ENCODE measurements at regions not wholly inside any gene's neighbourhood (a gene's known extent, or its start where the extent isn't known, plus 50 kb on each side); places are given as distances from the start of the nearest gene placed in this dataset.
"Not testable (repeated sequence)": the region's sequence is repeated elsewhere in the genome, so short reads cannot be mapped to it uniquely, and the experiment has no call there.

DNA sequence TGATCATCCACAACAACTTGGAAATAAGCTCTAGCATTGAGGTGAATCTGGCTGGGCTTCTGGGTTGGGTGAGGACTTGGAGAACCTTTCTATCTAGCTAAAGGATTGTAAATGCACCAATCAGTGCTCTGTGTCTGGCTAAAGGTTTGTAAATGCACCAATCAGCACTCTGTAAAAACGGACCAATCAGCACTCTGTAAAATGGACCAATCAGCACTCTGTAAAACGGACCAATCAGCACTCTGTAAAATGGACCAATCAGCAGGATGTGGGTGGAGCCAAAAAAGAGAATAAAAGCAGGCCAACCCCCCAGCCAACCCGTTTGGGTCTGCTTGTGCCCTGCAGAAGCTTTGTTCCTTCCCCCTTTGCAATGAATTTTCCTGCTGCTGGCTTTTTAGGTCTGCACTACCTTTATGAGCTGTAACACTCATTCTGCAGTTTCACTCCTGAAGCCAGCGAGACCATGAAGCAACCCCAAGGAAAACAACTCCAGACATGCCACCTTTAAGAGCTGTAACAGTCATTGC lies 135.2 kb upstream of the PDE1C start:
- not testable (repeated sequence) for FAIRE-seq; DNase-seq (ENCODE audit: extremely low spot score, insufficient read length, low read depth)

DNA sequence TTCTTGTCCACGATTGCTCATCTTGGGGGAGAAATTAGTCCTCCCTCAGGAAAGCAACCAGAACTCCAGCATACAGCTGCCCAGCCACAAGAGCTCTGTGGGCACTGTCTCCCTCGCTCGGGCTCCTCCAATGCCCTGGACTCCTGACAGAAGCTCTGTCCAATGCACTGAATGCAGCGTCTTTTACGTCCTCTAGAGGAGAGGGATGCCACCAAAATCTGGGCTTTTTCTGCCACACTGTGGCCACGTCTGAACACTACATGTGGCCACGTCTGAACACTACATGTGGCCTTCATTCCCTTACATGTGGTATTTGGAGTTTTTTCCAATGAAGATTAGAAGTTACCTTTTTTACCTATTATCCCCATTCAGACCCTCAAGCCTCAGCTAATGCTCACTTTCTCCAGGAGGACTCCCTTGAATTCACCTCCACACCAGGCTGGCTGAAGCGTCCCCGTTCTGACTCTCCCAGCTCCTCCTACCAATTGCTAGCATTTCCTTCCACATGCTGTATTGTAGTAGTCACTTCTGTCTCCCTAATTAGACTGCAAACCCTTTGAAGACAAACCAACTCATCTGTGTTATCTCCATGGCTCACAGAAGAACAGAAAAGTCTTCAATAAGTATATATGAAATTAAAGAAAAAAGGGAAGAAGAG lies 134.3 kb upstream of the PDE1C start:
- FAIRE-seq (peak; percentile 69), DNase-seq (ENCODE audit: extremely low spot score, insufficient read length, low read depth) (peak; percentile 7)

DNA sequence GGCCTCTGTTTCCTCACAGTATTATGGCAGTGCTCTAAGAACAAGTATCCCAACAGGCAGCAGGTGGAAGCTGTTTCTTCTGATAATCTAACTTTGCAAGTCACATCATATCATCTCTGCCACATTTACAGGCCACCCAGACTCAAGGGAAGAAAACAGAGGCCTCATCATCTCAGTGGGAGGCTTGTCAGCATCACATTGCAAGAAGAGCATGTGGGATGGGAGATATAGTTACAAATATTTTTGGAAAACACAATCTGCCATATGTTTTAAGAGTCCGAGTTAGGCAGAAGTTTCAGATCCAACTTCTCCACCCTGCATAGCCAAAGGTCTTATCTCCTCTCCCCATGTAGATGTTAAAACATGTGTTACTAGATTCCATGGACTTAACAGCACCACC lies 130.4 kb upstream of the PDE1C start:
- FAIRE-seq = no peak
- DNase-seq (ENCODE audit: extremely low spot score, insufficient read length, low read depth) = no peak

DNA sequence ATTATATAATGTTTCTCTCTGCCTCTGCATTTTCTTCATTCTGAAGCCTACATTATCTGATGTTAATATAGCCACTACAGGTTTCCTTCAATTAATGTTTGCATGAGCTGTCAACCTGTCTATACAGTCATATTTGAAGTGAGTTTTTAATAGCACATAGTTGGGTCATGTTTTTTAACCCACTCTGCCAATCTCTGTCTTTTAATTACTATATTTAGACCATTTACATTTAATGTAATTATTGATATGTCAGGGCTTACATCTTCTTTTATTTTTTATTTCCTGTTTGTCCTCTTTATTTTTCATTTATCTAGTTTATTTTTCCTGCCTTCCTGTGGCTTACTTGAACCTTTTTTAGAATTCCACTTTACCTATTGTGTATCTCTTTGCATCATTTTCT lies 124.3 kb upstream of the PDE1C start:
- FAIRE-seq (no peak), DNase-seq (ENCODE audit: extremely low spot score, insufficient read length, low read depth) (no peak)

DNA sequence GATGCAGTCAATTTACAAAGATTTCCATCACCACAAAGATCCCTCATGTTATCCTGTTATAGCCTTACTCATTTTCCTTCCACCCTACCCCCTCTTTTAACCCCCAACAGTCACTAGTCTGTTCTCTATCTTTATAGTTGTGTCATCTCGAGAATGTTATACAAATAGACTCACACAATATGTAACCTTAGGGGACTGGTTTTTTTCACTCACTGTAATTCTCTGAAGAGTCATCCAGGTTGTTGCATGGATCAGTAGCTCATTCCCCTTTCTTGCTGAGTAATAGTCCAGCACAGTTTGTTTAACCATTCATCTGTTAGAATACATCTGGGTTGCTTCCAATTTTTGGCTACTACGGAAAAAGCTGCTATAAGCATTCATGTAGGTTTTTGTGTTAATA lies 121.1 kb upstream of the PDE1C start:
- DNase-seq (ENCODE audit: extremely low spot score, insufficient read length, low read depth) = no peak
- no peak for FAIRE-seq

DNA sequence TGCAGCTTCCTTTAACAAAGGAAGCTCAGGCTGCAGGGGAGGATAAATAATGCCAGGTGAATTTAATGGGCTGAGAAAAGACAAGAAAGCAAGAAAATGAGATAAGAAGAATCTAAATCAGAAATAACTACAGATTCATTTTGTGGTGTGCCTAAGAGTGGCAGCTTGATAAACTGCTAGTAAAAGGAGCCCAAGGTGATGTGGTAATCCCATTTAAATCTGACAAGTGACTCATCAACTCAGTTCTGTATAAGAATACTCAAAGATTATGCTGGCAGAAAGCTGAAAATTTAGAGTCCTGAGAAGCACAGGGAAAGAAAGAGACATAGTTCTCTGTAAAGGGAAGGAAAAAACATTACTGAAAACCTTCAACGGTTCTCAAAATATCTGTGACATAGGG lies 109.4 kb upstream of the PDE1C start:
- FAIRE-seq = no peak
- no peak for DNase-seq (ENCODE audit: extremely low spot score, insufficient read length, low read depth)

DNA sequence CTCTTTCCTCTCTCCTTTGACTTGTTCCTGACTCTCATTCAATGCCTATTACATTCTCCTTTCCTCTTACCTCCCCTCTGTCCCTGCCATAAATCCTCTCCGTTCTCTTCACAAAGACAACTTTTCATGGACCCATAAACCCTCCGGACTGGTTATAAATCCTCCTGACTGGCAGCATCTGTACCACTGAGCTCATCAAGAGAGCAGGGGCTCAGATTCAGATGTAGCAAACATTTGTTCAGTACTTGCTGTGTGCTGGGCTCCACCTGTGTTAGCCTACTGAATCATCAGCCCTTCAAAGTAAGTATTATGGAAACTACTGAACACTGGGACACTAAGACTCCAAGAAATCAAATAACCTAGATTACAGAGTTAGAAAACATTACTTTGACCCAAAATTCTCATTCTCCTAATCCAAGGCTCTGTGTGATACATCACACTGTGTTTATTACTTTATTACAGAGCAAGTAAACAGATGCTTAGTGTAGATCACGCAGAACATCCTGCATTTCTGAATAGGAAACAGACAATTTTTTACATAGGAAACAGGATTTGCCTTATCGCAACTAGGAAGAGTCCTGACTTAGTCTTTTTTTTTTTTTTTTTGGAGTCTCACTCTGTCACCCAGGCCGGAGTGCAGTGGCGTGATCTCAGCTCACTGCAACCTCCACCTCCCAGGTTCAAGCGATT lies 108.6 kb upstream of the PDE1C start:
- DNase-seq (ENCODE audit: extremely low spot score, insufficient read length, low read depth) = no peak
- no peak for FAIRE-seq

DNA sequence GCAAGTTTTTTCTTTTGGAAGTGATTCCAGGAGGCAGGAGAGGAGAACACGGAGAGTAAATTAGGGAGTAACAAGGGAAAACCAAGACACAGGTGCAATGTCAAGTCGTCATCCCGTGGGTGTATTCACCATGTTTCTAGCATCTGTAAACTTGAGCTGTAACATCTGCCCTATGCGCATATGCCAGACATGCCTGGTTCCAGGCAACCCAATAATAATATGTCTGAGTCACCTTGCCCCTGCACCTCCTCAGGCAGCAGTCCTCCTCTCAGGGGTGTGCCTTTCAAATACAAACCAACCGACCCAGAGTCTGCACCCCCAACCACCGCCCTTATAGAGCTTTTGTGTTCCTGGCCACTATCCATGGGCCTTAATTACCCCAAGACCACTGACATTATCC lies 107.0 kb upstream of the PDE1C start:
- DNase-seq (ENCODE audit: extremely low spot score, insufficient read length, low read depth) (no peak), FAIRE-seq (no peak)

DNA sequence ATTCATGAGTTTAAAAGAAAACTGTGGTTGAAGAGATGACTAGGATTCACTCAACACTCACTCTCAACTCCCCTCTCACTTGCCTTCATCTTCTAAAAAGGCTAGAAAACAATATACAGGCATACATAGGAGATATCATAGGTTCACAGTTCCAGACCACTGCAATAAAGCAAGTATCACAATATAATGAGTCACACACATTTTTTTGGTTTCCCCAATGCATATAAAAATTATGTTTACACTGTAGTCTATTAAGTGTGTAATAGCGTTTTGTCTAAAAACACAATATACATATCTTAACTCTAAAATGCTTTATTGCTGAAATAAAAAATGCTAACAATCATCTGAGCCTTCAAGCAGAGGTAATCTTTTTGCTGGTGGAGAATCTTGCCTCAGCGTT lies 104.9 kb upstream of the PDE1C start:
- FAIRE-seq (no peak), DNase-seq (ENCODE audit: extremely low spot score, insufficient read length, low read depth) (no peak)

DNA sequence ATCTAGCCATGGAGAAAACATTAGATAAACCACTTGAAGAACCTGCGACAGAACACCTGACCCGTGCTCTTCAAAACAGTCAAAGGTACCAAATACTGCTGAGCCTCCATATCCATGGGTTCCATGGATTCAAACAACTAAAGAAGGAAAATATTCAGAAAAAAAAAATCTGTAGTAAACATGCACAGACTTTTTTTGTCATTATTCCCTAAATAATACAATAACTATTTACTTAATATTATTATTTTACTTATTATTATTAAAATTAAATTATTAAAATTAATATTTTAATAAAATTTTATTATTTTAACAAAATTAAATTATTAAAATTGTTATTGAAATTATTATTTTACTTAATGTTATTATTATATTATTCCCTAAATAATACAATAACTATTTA lies 101.0 kb upstream of the PDE1C start:
- DNase-seq (ENCODE audit: extremely low spot score, insufficient read length, low read depth) (no peak), FAIRE-seq (no peak)

DNA sequence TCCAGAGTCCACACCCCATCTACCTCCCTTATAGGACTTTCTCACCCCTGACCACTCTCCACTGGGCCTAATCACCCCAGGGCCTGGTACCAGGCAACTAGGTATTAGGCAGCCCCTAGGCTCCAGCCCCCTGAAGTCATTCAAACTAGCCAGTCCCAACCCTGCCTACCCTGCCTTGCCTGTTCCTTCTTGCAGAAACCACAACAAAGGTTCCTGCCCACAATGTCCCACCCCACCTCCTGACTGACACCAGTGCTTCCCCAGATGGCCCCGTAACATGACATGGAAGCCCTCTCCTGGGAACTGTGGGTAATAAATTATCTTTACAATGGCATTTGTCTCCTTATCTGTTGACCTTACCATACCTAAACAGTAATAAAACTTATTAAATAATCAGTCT lies 100.6 kb upstream of the PDE1C start:
- no peak for DNase-seq (ENCODE audit: extremely low spot score, insufficient read length, low read depth)
- FAIRE-seq = no peak

DNA sequence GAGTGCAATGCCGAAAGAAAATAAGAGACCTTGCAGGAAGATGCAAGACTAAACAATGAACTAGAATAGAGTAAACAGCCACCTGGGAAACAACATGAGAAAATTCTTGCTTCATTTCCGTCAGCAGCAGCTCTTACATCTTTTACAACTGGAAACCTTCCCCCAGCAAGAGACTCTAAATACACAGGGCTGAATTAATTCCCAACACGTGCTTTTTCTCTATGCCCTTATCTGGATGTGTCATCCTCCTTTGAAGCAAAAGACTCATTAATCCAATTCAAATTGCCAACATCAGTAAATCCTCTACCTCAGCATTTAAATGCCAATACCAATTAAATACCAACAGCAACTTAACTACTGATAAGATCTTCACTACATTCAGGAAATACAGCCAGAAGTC lies 99.0 kb upstream of the PDE1C start:
- FAIRE-seq (no peak), DNase-seq (ENCODE audit: extremely low spot score, insufficient read length, low read depth) (no peak)

DNA sequence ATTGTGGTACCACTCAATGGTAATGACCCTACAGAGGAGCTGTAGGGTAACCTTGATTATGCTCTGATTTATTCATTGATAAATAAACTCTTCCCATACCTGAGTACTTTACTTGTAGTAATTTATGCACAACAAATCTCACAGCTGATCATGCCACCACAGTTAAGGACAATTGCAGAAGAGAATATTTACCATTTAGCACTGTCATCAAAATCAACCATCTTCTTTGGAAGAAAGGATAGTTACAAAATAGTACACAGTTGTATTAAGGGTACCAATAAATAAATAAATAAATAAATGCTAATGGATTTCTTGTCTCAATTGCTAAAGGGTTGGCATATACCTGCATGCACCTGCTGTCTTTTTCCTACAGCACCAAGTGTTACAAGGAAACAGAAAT lies 97.6 kb upstream of the PDE1C start:
- DNase-seq (ENCODE audit: extremely low spot score, insufficient read length, low read depth) (no peak), FAIRE-seq (no peak)

DNA sequence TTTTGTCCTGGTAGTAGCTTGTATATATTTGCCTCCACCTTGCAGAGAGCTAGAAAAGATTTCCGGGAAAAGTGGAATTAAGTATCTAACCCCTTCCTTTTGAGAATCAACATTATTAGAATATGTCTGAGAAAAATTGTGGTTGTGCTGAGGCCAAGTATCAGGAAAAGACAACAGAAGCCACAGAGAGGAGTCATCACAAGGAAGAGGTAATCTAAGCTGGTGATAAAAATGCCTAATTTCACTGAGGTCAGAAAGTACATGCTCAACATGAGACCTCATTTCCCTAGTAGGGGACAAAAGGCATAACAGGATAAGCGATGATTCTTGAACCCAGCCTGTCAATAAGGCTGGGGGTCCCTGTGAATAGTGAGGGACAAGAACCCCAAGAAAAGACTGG lies 97.0 kb upstream of the PDE1C start:
- DNase-seq (ENCODE audit: extremely low spot score, insufficient read length, low read depth) = no peak
- FAIRE-seq = no peak

DNA sequence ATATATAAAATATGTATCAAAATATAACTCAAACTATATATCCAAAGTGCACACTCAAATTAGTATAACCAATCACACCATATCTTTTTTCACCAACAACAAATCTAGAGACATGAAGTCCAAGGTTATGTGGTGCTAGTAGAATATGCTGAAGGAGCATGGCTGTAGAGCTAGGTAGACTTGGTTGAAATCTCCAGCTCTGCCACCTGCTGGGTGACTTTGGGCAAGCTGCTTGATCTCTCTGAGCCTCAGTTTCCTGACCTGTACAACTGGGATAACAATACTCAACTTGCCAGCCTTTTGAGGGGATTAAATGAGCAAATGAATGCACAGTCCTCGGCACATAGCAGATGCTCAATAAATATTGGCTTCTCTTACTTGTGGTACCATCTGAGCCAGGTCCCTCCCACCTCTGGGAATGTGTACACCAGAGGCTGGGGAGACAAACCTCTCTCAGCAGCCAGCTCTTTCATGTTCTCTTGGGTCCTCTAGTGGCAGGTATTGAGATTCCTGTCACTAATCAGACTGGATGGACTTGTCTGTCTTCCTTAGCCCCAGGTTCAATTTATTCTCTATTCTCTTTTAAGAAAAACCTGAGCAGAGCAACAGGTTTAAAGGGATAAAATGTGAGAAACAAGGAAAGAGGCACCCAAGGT lies 94.3 kb upstream of the PDE1C start:
- DNase-seq (ENCODE audit: extremely low spot score, insufficient read length, low read depth) = no peak
- no peak for FAIRE-seq

DNA sequence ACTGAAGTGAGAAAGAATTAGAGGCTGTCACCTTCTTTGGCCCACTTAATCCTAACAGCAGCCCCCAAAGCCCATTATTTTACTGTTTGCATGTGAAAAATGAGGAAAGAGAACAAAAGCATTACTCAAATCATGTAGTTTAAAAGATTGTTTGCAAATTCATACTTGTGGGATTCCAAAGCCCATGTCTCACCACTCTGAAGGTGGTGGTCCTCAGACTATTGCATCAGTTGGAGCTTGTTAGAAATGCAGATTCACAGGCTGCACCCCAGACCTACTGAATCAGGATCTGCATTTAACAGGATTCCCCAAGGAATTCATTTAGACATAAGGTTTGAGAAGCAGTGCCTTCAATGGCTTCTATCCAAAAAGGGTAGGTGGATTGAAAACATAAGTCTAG lies 93.7 kb upstream of the PDE1C start:
- DNase-seq (ENCODE audit: extremely low spot score, insufficient read length, low read depth) (no peak), FAIRE-seq (no peak)

DNA sequence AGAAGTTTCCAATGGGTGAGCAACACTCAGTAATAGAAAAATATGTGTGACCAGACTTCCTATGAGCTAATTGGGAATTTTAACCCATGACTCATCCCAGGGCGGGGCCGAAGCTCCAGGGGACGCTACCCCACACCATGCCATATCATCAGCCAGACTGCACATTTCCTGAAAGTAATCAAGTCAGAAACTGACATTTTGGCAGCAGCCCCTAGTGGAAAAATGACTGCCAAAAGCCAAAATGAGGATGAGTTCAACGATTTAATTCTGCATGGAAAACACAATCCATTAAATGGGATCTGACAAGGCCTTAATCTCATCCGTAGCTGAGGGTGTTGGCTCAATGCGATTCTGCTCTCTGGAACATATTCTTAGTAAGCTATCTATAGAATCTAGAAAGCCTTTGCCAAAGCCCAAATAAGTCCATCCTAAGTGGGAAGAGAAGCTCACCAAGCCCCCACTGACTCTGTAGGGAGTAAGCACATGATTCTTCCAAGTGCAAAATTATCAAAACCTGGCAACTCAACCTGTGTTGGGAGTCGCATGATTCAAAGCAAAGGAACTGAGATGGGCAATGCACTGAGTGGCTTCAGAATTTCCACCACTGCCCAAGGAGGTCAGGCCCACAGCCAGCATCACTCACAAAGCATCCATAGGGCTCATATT lies 93.1 kb upstream of the PDE1C start:
- DNase-seq (ENCODE audit: extremely low spot score, insufficient read length, low read depth) (no peak), FAIRE-seq (no peak)

DNA sequence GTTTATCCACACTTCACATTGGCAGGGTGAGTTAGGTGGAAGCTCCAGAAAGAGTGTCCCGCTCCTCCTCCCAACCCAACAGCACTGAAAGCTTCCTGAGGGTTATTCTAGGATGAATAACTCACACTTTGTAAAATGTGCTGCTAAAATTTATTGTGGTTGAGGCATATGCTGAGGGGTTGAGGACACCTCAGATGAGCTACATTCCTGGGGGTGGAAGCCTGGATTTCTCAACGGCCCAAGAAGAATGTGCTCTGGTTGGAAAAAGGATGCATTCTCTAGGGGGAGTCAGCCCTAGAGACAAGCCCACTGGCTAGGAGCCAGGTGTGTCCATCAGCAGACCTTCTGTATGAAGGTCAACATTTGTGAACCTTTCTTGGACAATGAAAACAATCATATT lies 91.5 kb upstream of the PDE1C start:
- DNase-seq (ENCODE audit: extremely low spot score, insufficient read length, low read depth) = no peak

DNA sequence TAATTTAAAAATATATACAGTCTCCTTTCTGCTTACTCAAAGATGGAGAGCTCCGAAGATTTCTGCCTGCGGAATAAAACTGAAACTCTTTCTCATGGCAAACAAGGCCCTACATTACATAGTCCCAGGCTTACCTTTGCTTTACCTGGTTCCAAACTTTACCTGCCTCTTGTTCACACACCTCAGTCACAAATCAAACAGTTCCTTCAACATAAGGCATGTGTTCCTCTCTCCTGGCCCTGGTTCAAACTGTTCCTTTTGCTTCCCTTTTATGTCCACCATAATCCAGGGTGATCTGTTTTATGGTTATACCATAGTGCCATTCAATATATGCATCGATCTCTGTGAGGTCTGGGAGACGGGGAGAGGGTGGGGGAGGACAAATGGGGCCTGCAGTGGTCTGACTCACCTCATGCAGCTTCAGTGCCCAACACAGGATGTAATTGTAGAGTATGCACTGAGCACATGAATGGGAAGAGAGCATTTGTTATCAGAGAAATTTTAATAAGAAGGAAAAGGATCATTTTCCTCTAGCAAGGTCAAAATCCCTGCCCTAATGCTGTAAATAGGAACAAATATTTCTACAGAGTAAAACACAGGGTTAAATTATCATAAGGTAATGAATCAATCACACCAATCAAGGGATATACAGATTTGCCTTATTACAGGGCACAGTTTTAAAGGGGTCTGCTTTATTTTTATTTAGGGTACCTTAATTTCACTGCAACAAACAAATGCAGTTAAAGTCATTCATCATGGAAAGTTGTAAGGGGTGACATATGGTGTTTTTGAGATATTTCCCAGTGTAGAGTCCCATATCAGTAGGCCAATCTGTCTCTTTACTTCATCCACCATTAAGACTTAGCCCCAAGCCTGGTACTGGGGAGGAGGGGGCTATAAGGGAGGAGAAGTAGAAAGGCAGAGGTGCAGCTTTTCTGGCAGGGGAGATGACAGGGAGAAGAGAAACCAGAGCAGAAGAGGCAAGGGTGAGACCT lies 88.8 kb upstream of the PDE1C start:
- DNase-seq (ENCODE audit: extremely low spot score, insufficient read length, low read depth) (no peak), FAIRE-seq (no peak)

More for the DNA sequence above, 91.5 kb upstream of the PDE1C start:
- no peak for FAIRE-seq

DNA sequence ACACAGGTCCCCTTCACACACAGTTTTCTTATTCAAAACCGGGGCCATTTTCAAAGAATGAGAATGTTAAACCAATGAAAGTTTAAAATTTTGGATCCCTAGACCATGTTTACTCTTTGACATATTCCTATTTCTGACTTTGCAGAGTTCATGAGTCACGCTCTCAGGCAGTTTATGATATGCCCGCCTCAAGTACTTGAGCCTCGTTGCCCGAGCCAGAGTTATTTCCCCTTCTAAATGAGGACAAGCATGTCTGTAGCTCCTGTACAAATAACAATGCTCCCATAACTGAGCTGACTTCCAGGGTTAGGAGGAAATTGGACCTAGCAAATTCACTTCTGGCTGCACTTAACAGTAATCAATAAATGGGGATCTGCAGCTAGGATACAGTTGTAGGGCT lies 87.9 kb upstream of the PDE1C start:
- DNase-seq (ENCODE audit: extremely low spot score, insufficient read length, low read depth) = no peak
- no peak for FAIRE-seq
